ENCODE measurements at regions not wholly inside any gene's neighbourhood (a gene's known extent, or its start where the extent isn't known, plus 50 kb on each side); places are given as distances from the start of the nearest gene placed in this dataset.

DNA sequence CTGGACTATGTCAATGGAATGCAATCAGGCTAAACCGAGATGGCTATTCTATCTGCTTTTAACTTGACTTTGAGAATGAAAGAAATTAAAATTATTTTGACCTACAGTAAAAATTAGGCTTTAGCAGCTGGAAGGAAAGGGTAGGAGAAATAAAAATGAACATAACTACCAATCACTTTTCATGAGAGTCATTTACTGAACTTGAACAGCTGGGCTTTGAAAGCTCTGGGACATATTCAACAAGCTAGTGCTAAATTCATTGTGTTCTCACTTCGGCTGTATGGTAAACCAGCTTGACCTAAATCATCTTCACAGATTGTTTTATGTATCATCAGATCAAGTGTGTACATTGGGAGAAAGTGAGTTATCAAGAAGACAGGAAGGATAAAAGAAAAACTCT, 161.5 kb upstream of the STXBP5 start:
- no peak for FAIRE-seq

DNA sequence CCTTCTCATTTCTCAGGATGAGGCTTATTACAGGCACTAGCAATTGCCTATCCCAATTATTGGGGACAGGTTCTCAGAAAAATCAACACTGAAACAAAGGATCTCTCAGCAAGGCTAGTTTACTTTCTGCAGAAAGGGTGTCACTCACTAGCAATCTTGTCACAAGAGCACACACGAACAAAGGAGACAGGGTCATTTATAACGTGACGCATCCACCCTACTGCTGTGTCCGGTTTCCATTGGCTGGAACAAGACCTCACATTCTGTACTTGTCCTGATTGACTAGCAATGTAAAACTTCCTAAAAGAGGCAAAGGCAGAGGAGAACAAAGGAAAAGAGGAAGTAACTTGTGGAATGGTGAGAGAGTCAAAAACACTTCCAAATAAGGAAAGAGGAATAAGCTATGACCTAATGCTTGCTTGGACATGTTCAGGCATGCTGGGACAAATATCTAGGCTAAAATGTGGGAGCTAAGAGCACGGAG, 160.2 kb upstream of the STXBP5 start:
- no peak for FAIRE-seq

DNA sequence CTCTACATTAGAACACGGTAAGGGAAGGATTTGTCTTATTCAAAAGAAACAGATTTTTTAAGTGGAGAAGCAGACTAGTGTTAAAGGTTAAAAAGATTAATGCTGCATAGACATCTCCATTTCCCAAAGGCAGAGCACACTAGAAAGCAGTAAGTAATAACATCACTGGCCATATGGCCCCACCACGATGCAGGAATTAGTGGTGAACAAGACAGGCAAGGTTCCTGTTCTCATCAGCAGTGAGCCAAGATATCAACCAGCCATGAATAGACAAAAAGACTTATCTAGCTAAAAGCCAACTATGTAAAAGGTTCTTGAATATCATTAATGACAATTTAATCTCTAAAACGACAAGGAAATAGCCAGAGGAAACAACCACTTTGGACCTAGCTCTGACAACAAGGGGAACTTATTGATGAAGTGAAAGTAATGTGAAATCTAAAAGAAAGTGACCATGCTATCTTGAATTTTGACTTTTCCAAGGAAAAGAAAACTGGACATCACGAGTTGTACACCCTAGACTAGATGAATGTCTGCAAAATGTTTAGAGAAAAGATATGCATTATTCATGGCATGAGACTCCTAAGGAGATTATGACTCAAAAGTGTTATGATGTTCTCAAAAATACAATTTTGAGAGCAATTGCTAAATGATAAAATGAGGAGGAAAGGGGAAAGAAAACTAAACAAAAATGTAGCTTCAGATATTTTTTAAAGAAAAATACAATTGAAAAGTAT, 157.9 kb upstream of the STXBP5 start:
- FAIRE-seq, result no peak

- no peak for FAIRE-seq
Observed at GRCh38 chr6:147048930-147049329, 155.3 kb upstream of the STXBP5 start.

- FAIRE-seq, result no peak
Observed at GRCh38 chr6:147053311-147053921, 150.8 kb upstream of the STXBP5 start.

- FAIRE-seq, result no peak
Observed at GRCh38 chr6:147054158-147054557, 150.1 kb upstream of the STXBP5 start.

- no peak for FAIRE-seq
Observed at GRCh38 chr6:147054871-147055270, 149.3 kb upstream of the STXBP5 start.

DNA sequence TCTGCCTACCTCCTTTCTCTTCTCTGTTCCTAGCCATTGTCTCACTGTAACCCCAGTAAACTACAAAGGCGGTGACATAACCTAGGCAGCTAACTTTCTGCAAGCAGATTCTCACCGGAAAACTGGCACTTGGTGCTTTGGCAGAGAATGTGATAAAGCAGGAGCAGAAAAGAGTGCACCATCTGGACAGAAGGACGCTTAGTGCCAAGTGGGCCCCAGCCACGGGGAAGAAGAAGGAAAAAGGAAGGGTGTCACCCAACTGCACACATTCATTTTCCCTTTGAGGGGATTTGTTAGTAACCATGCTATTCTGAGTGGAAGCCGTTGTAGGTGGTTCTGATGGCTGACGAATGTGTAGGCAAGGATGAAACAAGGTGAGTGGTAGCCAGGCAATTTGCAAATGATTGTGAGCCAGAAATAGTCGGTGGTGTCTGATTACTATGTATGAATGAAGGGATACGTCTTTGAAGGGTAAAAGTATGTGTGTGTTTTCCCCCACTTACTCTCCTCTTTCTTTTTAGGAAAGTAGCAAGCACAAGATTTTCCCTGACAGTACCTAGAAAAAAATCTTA, 148.3 kb upstream of the STXBP5 start:
- no peak for FAIRE-seq

DNA sequence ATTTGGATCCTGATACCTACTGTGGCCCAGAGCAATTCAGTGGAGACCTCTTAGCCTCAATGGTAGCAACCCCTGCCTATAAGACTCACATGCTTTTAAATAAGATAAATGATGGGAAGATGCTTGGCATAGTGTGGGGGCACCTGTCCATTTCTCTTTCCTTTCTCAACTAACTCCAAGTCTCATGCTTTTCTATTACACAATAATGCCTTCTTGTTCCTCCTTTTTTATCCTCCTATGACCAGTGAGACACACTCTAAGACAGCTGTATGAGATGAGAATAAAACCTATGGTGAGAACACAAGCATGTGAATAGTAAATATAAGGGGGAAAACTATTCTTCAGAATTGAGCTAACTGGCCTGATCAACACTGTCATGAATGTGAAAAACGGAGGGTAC, 147.0 kb upstream of the STXBP5 start:
- FAIRE-seq, result no peak

- no peak for FAIRE-seq
Observed at GRCh38 chr6:147057705-147058342, 146.4 kb upstream of the STXBP5 start.

- FAIRE-seq, result no peak
Observed at GRCh38 chr6:147058786-147059385, 145.3 kb upstream of the STXBP5 start.

- no peak for FAIRE-seq
Observed at GRCh38 chr6:147060636-147061035, 143.6 kb upstream of the STXBP5 start.

DNA sequence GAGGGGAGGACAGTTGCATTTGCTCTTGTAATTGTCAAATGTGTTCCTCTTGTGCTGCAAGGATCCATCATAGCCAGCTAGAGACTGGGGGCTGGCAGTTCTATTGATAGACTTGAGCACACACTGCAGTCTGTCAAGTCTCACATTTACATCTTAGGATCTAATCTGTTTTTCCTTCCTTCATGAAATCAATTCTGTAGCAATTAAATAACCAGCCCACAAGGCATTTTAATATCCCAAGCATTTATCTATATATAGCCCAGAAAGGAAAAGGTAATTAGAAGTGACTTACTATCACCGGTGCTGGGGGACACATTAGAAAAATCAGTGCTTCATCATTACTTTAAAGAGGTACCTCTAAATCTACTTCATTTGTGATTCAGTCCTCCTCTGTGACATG, 143.0 kb upstream of the STXBP5 start:
- FAIRE-seq, result no peak

DNA sequence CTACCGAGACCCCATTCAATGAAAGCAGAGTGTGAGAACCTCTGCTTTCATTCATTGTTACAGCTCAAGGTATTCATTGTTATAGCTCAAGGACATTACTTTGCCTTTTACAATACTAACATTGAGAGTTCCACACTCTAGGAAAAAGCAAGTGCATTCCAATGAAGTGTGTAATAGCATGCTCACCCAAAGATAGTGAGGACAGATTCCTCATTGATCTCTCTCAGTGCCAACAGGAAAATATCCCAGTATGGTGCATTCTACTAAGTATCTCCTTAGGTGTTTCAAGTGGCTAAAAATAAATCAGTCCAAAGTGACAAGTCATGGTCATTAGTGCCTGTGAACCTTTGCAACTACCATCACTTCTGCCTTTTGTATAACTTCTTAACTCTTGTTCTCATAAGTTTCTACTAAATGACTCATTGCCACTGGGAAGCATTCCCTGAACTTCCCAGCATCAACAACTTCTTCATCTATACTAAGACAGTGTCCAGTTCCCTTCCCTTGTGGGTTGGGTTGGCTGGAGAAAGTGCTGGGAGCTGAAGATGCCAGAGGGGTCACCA, 140.7 kb upstream of the STXBP5 start:
- no peak for FAIRE-seq

- FAIRE-seq, result no peak
Observed at GRCh38 chr6:147065786-147066185, 138.4 kb upstream of the STXBP5 start.

GRCh38 chr6:147067184-147067583, 137.0 kb upstream of the STXBP5 start:
- no peak for FAIRE-seq

DNA sequence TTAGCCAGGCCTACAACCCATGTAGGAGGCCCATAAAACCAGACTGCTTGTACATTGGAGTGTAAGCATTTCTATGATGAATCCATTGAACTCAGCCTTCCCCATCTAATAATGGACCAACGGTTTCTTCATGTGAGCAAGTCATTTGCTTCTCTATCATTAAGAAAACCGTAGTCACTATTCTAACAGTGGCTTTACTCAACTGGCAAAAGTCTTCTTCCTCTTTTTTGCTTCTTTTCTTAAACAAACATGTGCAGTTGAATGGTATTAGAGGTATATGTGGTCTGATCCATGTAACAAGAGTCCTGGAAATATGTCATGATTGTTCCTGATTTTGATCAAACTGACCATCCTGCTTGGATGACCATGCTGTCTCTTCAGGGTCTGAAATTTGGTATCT, 132.4 kb upstream of the STXBP5 start:
- no peak for FAIRE-seq

DNA sequence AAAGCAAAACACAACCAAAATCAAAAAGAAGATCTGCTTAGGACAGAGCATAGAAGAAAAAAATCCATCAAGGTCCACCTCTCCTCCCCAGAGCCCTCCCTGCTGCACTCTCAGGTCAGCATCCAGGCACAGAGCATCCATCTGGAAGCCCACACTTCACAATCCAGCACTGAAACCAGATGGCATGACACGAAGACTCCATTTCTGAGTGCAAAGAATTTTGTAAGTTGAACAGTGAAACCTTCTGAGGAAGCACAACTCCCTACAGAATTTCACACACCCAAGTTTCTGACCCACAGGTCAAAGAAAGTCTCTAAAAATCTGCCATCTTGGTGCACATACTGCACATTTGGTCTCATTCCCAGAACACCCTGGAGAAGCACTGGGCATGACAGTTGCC, 128.8 kb upstream of the STXBP5 start:
- no peak for FAIRE-seq

DNA sequence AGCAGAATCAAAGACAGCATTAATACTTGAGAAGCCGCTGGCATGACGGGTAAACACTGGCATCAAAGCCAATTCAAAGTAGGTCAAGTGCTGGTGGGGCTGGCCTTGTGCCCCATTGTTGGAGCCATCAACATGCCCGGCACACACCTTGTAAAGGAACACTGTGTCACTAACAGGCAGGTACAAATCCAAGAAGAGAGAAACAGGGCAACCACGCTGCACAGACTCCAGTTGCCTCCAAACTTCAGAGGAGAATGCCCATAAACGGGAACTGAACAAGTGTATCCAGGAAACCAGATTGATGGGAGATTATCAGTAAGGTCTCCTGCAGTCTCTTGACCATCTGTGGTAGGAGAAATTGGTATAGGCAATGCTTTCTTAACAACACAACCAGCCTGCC, 127.0 kb upstream of the STXBP5 start:
- no peak for FAIRE-seq

DNA sequence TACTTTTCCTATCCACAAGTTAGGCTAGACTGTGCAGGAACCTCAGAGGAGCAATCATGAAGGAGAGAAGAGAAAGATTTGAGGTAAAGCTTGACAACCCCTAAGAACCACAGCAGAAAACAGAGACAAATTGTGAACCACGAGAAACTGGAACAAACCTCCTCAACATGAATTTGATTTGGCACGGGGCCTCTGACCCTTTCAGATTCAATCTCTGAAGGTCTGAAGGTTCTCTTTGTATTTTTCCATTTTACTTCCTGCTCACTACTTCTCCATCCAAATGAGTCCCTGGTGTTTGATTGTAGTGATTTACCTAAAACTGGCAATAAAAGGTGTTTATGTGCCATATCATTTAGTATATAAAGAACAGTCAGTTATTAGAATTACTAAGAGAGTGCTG, 126.1 kb upstream of the STXBP5 start:
- FAIRE-seq, result no peak

- FAIRE-seq, result no peak
Observed at GRCh38 chr6:147078602-147079001, 125.6 kb upstream of the STXBP5 start.

GRCh38 chr6:147080225-147080624, 124.0 kb upstream of the STXBP5 start:
- no peak for FAIRE-seq

GRCh38 chr6:147081076-147081609, 123.1 kb upstream of the STXBP5 start:
- no peak for FAIRE-seq

Measured in A204.1 (cell line).